Cardiac muscle cell (in vitro differentiated cells and primary cell): ENCODE measurements at regions not wholly inside any gene's neighbourhood (a gene's known extent, or its start where the extent isn't known, plus 50 kb on each side); places are given as distances from the start of the nearest gene placed in this dataset.

Experiments used
- DNase-seq, 2 donors: peaks; one replicate each; pipeline versions ENCODE4 v3.0.0 to v3.0.0-alpha.2; 2010 to 2017; ENCODE audit warnings: low read depth in 1 of 2, low spot score in 1 of 2
- H3K27ac ChIP-seq: fragments of 200-600 bp; sonication (generic); 2 replicates; pipeline ENCODE4 v1.5.1; 2016
- H3K27me3 ChIP-seq: fragments of 200-600 bp; sonication (generic); 2 replicates; pipeline ENCODE4 v1.6.0; 2016; ENCODE audit warnings: control low read depth
- H3K36me3 ChIP-seq: fragments of 200-600 bp; sonication (generic); 2 replicates; pipeline ENCODE4 v1.5.1; 2016; ENCODE audit warnings: control low read depth
- H3K4me1 ChIP-seq: fragments of 200-600 bp; sonication (generic); 2 replicates; pipeline ENCODE4 v1.8.1; 2017; ENCODE audit warnings: low read depth, mild to moderate bottlenecking, mixed run types
- H3K4me3 ChIP-seq: fragments of 200-600 bp; sonication (generic); 2 replicates; pipeline ENCODE4 v1.5.1; 2016; ENCODE audit warnings: mild to moderate bottlenecking
- H3K9me3 ChIP-seq: fragments of 200-600 bp; sonication (generic); 2 replicates; pipeline ENCODE4 v1.5.1; 2017; ENCODE audit warnings: low read depth, mild to moderate bottlenecking, control low read depth
- CTCF ChIP-seq: IDR thresholded peaks from 2 replicates; pipeline ENCODE4 v1.5.1; 2012; ENCODE audit warnings: low read depth, mild to moderate bottlenecking, low read length

- peak in 1 of 2 donors; percentile 53 for DNase-seq
- TF ChIP-seq CTCF, result no peak
Measured at GRCh38 chr13:40130871-40131636, 475.6 kb downstream of the COG6 start.

GRCh38 chr13:40132249-40132648 is 476.8 kb downstream of the COG6 start:
- no peaks in the 10 kb centered on the region for H3K4me1 ChIP-seq
- DNase-seq, result no peak
- TF ChIP-seq CTCF, result no peak
- no peaks in the 10 kb centered on the region for H3K9me3 ChIP-seq
- no peaks in the 10 kb centered on the region for H3K27me3 ChIP-seq
- H3K36me3 ChIP-seq, result no peaks in the 10 kb centered on the region
- no peak overlapping the region for H3K4me3 ChIP-seq
- no peak overlapping the region for H3K27ac ChIP-seq

More at GRCh38 chr13:40130871-40131636, 475.6 kb downstream of the COG6 start:
- no peaks in the 10 kb centered on the region for H3K27me3 ChIP-seq
- H3K36me3 ChIP-seq, result no peaks in the 10 kb centered on the region
- no peak overlapping the region for H3K4me3 ChIP-seq
- no peaks in the 10 kb centered on the region for H3K4me1 ChIP-seq
- H3K27ac ChIP-seq, result no peak overlapping the region
- no peaks in the 10 kb centered on the region for H3K9me3 ChIP-seq

- Histone ChIP-seq H3K36me3 (no peaks in the 10 kb centered on the region), H3K27ac (no peak overlapping the region), H3K27me3 (no peaks in the 10 kb centered on the region), H3K4me3 (no peak overlapping the region), H3K9me3 (no peaks in the 10 kb centered on the region), H3K4me1 (no peaks in the 10 kb centered on the region)
- no peak for TF ChIP-seq CTCF
- DNase-seq, result no peak
Measured at GRCh38 chr13:40136896-40137295, 481.4 kb downstream of the COG6 start.

GRCh38 chr13:40137400-40137799 is 481.9 kb downstream of the COG6 start:
- no peaks in the 10 kb centered on the region for H3K9me3 ChIP-seq
- no peak for DNase-seq

GRCh38 chr13:40139896-40140520 is 484.5 kb downstream of the COG6 start:
- TF ChIP-seq CTCF, result no peak
- Histone ChIP-seq H3K27ac (no peak overlapping the region), H3K27me3 (no peaks in the 10 kb centered on the region), H3K36me3 (no peaks in the 10 kb centered on the region), H3K4me1 (no peaks in the 10 kb centered on the region), H3K4me3 (no peak overlapping the region), H3K9me3 (no peaks in the 10 kb centered on the region)
- DNase-seq, result peak in 1 of 2 donors; percentile 51

More at GRCh38 chr13:40137400-40137799, 481.9 kb downstream of the COG6 start:
- TF ChIP-seq CTCF, result no peak
- Histone ChIP-seq H3K27ac (no peak overlapping the region), H3K4me1 (no peaks in the 10 kb centered on the region), H3K27me3 (no peaks in the 10 kb centered on the region), H3K36me3 (no peaks in the 10 kb centered on the region), H3K4me3 (no peak overlapping the region)
